ENCODE measurements at regions not wholly inside any gene's neighbourhood (a gene's known extent, or its start where the extent isn't known, plus 50 kb on each side); places are given as distances from the start of the nearest gene placed in this dataset.

DNA sequence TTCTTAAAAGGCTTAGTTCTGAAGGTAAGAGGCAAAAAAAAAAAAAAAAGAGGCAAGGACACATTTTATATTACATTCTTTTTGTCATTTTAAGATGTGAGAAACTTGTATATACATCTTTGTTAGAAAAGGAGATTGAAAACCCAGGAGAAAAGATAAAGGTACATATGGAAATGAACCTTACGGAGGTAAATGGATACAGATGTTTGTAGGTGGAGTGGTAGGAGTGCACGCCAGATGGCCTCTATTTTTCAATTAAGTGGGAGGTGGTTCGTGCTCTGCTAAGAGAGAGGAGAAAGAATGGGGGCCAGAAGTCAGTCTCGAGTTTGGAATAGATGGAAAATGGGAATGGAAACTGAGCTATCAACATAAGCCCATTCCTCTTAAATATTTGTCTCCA is 622.5 kb upstream of the GHITM start:
- TF ChIP-seq CTCF (IDR thresholded peaks at IDR 0.05; ENCODE audit: low read length) (no peak), EZH2 (optimal IDR thresholded peaks at IDR 0.05; ENCODE audit: low read depth, low read length) (no peak)

Measured in MM.1S (cell line).